ENCODE measurements at regions not wholly inside any gene's neighbourhood (a gene's known extent, or its start where the extent isn't known, plus 50 kb on each side); places are given as distances from the start of the nearest gene placed in this dataset.

DNA sequence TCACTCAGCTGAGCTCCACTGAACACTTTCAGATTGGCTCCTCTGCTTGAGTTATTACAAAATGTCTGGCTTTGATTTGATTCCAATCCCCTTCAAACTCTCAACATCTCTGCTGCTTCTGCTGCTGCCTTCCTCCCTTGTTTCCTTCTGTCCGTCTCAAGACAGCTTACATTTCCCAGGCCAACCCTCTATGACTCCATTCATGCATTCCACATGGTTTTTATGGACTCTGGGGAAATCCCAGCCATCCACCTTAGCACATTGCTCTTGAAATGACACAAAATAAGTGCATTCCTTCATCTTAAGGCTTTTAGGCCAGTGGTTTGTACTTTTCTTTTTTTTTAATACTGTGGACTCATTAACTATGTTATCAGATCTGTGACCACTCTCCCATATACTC is 68.5 kb upstream of the TMEM164 start:
- no peak for DNase-seq

DNA sequence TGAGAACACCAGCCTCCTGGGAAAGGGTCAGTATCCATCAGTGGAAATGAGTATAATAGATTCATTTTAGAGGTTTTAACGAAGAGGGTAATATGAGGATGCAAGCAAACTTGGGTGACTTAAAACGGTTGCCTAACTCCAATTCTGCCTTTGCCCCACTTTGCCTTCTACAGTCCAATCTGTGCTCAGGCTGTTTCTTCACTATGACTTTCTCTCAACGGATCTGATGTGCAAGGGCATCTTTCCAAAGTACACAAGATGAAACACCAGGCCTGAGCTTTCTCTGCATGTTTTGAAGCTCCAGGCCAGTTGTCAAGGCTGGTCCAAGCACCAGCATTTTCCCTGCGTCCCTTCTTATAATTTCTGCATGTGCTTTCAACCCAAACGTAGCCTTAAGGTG is 68.0 kb upstream of the TMEM164 start:
- DNase-seq: no peak

DNA sequence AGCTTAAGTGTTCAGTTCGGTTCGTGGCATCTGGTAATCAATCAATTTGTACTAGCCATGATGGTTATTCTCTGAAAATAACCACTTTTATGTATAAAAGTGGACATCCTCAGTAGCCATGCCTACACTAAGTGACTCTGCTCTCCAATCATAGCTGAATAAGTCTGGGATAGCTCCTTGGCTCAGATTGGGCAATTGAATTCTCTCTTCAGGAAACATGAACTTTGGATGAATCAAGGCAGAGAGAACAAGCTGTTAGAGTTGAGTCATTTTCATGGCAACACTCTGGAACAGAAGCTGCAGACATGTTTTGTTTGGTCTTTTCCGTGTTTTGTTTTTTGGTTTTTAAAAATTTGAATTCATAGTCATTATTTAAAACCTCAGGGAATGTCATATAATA is 66.8 kb upstream of the TMEM164 start:
- no peak for DNase-seq

DNA sequence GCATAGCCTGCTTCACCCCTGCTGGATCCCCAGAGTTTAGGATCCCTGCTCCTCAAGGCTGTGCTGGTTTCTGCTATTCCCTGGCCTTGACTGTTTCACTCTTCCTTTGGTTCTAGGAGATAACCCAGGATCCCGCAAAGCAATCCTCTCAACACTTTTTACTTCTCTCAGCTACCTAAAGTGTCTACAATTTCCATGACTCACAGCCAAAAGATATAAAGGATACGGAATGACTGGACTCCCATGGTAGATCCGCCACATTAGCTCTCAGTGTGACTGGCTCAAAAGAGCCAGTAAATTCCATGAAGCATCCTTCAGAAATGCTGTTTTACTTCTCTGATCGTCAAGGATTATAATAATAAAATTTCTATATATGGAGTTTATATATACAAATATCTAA is 66.3 kb upstream of the TMEM164 start:
- DNase-seq: no peak

DNA sequence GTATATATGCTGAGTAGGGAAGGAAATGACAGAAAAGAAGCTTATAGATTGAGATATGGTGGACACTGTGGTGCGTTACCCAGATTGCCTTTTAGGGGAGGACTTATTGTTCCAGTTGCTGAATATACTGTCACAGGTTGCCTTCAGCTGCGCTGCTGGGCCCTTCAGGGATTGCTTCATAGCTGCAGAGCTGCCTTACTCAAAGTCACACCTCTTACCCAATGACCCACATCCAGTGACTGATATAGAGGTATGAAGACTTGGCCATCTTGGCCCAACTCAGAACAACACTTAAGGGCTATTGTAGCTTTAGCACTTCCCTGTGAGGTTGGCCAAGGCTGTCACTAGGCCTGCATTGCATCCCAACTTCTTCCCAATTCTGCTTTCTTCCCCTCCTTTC is 63.4 kb upstream of the TMEM164 start:
- DNase-seq: no peak

DNA sequence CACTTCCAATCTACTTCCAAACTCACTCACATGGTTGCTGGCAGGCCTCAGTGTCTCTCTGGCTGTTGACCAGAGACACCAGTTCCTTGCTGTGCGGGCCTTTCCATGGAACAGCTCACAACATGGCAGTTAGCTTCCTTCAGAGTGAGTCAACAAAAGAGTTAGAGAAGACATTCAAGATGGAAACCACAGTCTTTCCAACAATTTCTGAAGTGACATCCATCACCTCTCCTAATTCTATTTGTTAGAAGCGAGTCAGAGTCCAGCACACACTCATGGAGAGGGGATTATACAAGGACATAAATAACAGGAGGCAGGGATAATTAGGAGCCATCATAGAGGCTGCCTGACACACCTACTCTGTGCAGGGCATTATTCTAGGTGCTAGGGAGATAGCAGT is 62.5 kb upstream of the TMEM164 start:
- no peak for DNase-seq

DNA sequence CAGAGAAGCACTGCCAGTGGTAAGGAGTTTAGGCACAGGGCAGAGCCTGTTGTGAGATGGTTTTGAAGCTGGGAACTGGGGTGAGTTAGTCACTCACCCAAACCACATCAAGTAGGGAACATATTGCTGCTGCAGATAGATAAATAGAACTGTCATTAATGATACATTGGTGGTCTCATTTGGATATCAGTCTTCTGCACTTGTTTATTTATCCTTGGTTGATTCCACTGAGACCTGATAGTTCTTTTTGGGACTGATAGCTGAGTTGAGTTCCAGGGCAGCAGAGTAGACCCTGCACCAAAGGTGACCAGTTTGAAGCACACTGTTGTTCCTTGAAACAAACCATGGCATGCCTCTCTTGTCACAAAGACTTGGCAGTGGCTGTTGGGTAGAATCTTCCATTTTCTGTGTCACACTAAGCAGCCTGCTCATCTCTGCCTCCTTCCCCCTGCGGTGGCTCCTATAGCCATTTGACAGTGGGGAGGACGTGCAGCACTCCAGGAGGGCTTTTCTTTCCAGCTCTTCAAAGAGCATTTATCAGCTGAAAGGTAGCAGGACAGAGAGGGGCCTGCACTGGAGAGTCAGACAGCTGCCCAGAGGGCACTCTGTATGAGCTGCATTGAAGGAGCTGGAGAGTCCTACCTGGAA is 59.7 kb upstream of the TMEM164 start:
- no peak for DNase-seq

DNA sequence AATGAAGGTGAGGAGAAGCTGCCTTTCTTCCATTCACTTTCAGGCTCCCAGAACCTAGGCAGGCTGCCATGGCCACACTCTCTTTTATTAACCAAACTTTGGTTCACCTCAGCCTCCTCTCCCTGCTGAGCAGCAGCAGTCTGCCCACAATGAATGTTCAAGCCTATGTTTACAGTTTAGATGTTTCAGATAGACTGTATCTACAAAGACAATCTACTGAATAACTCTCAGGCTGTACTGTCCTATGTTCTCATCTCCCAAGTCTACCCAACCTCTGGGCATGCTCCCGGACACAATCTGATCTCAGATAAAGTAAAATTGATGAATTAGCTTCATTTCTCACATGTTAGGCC is 59.2 kb upstream of the TMEM164 start:
- DNase-seq: no peak

DNA sequence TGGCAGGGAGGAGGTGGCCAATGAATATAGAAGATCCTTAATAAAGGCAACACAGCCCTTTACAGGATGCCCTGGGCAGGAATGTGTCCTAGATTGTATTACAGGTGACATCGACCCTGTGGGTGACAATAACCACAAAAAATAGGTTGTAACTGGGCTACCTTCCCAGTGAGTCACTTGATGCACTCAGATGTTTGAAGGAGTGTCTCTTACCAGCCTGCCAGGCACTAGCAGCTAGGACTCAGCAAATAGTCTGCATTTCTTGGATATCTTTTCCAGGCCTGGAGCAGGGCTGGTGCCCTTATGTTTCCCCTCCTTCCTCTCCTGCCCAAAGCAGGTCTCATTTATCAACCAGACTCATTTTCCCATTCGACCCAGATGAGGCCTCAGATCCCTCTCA is 50.9 kb upstream of the TMEM164 start:
- no peak for DNase-seq

DNA sequence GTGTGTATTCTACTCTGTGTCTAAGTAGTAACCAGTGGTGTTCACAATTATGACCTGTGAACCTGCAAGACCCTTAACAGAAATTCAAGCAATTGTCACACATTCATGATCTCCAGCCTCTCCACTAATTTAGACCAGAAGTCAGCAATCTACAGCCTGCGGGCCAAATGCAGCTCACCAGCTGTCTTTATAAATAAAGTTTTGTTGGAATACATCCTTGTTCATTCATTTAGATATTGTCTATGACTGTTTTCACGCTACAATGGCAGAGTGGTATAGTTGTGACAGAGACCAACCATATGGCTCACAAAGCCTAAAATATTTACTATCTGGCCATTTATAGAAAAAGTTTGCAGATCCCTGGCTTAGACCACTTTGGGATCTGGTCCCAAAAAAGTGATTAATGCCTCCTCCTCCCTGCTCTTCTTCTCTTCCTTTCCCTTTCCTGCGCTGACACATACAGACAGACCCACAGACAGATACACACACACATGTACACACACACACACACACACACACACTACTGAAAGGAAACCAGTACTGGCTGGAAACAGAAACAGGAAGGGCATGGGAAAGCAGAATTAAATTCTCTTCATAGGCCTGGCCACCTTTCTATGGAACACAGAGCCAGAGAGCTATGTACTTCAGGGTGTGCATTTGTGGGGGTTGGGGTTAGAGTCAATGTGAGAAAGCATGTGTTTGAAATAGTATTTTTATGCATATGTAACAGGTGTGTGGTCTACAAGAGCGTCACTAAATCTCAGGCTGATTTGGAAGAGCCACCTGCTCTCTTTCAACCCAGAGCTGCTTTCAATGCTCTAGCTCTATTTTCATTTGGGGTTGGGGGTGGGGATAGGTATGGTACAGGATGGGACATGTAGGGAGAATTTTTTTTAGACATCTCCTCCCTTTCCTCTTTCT is 49.7 kb upstream of the TMEM164 start:
- no peak for DNase-seq

All from activated T-cell treated with anti-CD3 and anti-CD28 coated beads, Interleukin-2, amount 50 U/mL, for 48 hours (primary cell).